ENCODE measurements at regions not wholly inside any gene's neighbourhood (a gene's known extent, or its start where the extent isn't known, plus 50 kb on each side); places are given as distances from the start of the nearest gene placed in this dataset.
"Not testable (repeated sequence)": the region's sequence is repeated elsewhere in the genome, so short reads cannot be mapped to it uniquely, and the experiment has no call there.

DNA sequence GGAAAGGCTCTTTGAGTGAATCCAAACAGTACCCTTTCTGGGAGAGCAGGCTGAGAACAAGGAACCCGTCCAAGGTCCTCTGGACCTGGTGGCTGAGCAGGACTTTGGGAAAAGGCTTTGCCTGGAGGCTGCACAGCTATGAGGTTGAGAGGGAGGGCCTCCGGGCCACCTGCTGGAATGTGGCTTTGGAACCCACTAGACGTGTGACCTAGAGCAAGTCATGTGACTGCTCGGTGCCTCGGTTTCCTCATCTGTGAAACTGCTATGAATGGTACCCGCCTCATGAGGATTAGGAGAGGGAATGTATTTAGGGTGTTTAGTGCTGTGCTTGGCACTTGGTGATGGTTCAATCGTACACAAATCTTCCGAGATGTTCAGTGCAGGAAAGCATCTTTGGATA is 50.4 kb downstream of the HAPSTR1 start:
- DNase-seq (ENCODE audit: low read depth in 3 of 3, low spot score in 1 of 3) = no peak

DNA sequence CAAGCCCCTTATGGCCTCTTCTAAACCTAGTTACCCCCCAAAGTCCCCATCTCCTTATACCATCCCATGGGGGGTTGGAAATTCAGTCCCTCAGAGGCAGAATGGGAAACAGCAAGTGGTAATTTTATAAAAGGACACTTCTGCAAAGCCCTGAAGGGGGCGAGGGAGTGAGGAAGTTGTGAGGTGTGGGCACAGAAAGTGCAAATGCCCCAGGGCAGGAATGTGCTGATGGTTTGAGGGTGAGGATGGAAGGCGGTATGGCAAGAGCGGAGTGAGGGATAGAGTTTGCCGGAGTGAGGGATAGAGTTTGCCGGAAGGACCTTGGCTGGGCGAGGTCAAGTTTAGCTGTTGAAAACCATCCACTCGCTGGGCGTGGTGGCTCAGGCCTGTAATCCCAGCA is 52.7 kb downstream of the HAPSTR1 start:
- DNase-seq (ENCODE audit: low read depth in 3 of 3, low spot score in 1 of 3) = no peak

- DNase-seq (ENCODE audit: low read depth in 3 of 3, low spot score in 1 of 3) = no peak
Observed at GRCh38 chr16:9148374-9149015, 57.1 kb downstream of the HAPSTR1 start.

GRCh38 chr16:9151074-9151473 is 59.6 kb downstream of the HAPSTR1 start:
- DNase-seq (ENCODE audit: low read depth in 3 of 3, low spot score in 1 of 3) = no peak

DNA sequence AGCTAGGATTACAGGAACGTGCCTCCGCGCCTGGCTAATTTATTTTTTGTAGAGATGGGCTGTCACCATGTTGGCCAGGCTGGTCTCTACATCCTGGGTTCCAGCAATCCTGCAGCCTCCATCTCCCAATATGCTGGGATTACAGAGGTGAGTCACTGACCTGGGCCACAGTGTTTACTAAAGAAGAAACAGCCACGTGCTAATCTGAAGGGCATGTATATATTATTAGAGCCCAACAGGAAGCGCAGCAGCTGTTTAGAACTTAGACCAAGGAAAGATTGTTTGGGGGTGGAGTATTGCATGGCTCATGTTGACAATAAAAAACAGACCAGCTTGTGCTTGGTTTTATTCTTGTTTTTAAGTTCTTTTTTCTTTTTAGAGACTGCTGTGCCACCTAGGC is 60.2 kb downstream of the HAPSTR1 start:
- no peak for DNase-seq (ENCODE audit: low read depth in 3 of 3, low spot score in 1 of 3)

DNA sequence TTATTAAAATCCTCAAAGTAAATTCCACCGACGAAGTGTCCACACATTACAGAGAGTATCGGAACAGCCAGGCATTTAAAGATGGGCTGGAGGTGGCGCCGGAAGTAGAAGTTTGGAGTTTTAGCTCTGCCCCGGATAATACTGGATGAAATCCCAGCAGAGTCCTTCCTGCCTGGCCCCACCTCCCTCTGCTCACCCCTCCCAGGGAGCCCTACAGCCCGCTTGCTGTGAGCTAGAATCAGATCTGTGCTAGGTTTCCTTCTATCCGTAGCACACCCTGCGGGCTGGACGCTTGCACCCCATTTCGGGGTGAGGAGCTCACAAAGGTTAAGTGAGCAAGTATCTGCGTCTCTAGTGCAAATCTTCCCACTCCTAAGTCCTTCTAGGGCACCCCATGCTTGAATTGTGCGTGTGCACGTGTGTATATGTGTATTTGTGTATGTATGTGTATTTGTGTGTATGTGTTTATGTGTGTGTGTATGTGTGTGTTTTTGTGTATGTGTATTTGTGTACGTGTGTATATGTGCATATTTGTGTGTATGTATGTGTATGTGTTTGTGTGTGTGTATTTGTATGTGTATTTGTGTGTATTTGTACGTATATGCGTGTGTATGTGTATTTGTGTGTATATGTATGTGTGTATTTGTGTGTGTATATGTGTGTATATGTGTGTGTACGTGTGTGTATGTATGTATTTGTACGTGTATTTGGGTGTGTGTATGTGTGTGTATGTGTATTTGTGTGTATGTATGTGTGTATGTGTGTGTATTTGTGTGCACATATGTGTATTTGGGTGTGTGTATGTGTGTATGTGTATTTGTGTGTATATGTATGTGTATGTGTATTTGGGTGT is 61.4 kb downstream of the HAPSTR1 start:
- DNase-seq (ENCODE audit: low read depth in 3 of 3, low spot score in 1 of 3) = no peak

DNA sequence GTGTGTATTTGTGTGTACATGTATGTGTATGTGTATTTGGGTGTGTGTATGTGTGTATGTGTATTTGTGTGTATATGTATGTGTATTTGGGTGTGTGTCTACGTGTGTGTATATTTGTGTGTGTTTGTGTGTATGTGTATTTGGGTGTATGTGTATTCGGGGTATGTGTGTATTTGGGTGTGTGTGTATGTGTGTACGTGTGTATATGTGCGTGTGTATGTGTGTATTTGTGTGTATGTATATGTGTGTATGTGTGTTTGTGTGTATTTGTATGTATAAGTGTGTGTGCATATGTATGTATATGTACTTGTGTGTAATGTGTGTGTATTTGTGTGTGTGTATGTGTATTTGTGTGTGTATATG is 62.0 kb downstream of the HAPSTR1 start:
- no peak for DNase-seq (ENCODE audit: low read depth in 3 of 3, low spot score in 1 of 3)

DNA sequence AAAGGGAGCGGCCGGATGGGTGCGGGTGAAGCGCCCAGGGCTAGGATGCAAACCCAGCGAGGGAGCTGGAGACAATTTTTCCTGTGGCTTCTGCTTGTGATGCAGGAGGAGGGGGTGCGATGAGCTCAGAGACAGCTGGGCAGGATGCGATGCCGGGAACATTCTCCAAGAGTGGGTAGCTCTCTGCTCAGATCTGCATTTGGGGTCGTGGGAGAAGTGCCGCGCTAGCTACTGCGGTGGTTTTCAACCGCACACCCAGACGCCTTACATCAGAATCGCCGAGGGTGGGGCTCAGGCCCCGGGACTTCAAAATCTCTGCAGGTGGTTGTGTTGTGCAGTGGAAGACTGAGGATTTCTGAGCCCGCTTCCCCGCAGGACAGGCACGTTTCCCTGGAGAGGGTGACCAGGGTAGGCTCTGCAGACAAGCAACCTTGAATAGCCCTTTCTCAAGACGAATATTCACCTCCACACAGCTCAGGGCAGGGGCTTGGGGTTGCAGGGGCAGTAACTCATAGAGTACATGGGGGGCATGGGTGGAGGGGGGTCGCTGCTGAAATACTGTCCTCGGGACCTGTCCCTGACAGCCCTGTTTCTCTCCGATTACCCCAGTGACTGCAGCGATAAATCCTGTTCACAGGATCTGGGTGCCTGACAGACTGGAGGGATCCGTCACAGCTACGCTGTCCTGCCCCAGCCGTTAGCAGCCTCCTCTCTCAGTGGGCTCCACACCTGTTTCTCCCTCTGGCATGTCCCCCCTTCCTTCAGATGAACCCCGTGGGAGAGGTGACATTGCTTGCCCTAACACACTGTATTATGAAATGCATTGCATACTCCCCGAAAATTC is 63.3 kb downstream of the HAPSTR1 start:
- DNase-seq (ENCODE audit: low read depth in 3 of 3, low spot score in 1 of 3) = no peak

- DNase-seq (ENCODE audit: low read depth in 3 of 3, low spot score in 1 of 3) = no peak
Observed at GRCh38 chr16:9155871-9156270, 64.4 kb downstream of the HAPSTR1 start.

DNA sequence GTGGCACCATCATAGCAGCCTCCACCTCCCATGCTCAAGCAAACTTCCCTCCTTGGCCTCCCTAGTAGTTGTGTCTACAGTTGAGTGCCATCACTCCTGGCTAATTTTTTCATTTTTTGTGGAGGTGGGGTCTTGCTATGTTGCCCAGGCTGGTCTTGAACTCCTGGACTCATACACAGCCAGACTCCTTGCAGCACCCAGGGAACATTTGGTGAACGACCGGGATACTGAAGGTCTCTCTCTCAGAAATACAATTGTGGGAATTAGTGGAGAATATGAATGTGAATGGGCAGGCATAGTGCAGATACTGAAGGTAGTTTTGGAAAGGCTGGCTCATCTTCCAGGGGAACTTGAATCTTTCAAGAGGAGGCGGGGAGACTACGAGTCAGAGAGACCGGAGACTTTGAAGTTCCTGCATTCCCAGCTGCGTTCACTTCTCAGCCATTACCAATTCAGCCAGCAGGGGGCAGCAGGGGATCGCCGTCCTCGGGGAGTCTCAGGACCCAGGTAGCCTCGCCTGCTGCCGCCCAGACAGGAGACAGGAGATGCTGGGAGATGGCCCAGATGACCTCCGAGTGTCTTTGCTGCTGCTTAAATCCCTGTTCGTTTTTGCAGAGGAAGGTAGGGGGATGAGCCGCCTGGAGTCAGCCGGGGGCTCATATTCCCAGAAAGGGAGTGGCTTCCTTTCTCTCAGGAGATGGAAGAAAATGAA is 68.6 kb downstream of the HAPSTR1 start:
- peak in 1 of 3 donors; percentile 3 for DNase-seq (ENCODE audit: low read depth in 3 of 3, low spot score in 1 of 3)

DNA sequence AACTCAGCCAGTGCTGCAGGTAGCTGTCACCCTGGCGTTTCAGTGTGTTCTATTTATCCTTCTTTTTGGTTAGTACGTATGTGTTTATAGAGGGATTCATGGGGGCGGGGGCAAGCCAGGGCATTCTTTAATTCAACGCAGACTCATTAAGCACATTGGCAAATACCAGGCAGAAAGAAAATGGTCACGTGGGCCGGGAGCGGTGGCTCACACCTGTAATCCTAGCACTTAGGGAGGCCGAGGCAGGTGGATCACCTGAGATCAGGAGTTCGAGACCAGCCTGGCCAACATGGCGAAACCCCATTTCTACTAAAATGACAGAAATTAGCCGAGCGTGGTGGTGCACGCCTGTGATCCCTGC is 69.1 kb downstream of the HAPSTR1 start:
- no peak for DNase-seq (ENCODE audit: low read depth in 3 of 3, low spot score in 1 of 3)

- DNase-seq (ENCODE audit: low read depth in 3 of 3, low spot score in 1 of 3) = no peak
Observed at GRCh38 chr16:9165681-9166080, 74.2 kb downstream of the HAPSTR1 start.

DNA sequence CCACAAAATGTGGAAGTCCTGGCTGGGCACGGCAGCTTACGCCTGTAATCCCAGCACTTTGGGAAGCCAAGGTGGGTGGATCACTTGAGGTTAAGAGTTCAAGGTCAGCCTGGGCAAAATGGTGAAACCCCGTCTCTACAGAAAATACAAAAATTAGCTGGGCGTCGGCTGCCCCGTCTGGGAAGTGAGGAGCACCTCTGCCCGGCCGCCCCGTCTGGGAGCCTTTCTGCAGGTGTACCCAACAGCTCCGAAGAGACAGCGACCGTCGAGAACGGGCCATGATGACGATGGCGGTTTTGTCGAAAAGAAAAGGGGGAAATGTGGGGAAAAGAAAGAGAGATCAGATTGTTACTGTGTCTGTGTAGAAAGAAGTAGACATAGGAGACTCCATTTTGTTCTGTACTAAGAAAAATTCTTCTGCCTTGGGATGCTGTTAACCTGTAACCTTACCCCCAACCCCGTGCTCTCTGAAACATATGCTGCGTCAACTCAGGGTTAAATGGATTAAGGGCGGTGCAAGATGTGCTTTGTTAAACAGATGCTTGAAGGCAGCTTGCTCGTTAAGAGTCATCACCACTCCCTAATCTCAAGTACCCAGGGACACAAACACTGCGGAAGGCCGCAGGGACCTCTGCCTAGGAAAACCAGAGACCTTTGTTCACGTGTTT is 75.0 kb downstream of the HAPSTR1 start:
- not testable (repeated sequence) for DNase-seq (ENCODE audit: low read depth in 3 of 3, low spot score in 1 of 3)

GRCh38 chr16:9169094-9169493 is 77.7 kb downstream of the HAPSTR1 start:
- no peak for DNase-seq (ENCODE audit: low read depth in 3 of 3, low spot score in 1 of 3)

DNA sequence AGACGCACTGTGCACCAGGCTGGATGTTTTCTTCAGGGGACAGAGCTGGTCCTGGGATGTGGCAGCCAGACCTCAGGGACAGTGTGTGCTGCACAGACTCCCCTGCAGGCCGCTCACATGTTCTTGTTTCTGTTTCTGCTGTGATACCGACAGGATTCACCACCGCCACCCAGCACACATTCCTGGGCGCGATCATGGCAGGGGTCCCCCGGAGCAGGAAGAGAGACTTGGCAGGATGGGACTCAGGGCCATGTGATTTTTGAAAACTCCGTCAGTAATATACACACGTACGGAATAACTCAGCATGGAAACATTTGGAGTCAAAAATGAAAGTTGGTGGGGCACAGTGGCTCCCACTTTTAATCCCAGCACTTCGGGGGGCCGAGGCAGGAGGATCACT is 79.0 kb downstream of the HAPSTR1 start:
- DNase-seq (ENCODE audit: low read depth in 3 of 3, low spot score in 1 of 3) = no peak

GRCh38 chr16:9176547-9177418 is 85.3 kb downstream of the HAPSTR1 start:
- DNase-seq (ENCODE audit: low read depth in 3 of 3, low spot score in 1 of 3) = no peak

- no peak for DNase-seq (ENCODE audit: low read depth in 3 of 3, low spot score in 1 of 3)
Observed at GRCh38 chr16:9177861-9178260, 86.4 kb downstream of the HAPSTR1 start.

DNA sequence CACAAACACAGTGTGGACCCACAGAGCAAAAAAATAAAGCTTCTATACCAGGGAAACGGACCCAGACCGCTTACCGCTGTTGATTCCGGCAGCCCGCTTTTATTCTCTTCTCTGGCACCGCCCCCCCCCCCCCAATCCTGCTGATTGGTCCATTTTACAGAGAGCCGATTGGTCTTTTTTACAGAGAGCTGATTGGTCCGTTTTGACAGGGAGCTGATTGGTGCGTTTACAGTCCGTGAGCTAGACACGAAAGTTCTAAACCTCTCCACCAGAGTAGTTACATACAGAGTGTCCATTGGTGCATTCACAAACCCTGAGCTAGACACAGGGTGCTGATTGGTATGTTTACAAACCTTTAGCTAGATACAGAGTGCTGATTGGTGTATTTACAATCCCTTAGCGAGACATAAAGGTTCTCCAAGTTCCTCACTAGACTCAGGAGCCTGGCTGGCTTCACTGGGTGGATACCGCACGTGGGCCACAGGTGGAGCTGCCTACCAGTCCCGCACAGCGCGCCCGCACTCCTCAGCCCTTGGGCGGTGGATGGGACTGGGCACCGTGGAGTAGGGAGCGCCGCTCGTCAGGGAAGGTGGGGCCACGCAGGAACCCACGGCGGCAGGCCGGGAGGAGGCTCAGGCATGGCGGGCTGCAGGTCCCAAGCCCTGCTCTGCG is 92.4 kb downstream of the HAPSTR1 start:
- DNase-seq (ENCODE audit: low read depth in 3 of 3, low spot score in 1 of 3) = no peak

DNA sequence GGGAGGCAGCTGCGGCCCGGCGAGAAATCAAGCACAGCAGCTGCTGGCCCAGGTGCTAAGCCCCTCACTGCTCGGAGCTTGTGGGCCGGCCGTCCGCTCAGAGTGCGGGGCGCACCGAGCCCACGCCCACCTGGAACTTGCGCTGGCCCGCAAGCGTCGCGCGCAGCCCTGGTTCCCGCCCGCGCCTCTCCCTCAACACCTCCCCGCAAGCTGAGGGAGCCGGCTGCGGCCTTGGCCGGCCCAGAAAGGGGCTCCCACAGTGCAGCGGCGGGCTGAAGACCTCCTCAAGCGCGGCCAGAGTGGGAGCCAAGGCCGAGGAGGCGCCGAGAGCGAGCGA is 92.9 kb downstream of the HAPSTR1 start:
- no peak for DNase-seq (ENCODE audit: low read depth in 3 of 3, low spot score in 1 of 3)

Measured in stimulated activated CD4-positive, alpha-beta T cell treated with anti-CD3 and anti-CD28 coated beads, TNF-alpha, amount 100 ng/mL, for 1 hour (primary cell).